Activated naive CD4-positive, alpha-beta T cell treated with anti-CD3 and anti-CD28 coated beads, Interleukin-2, amount 10 ng/mL, durations not matched to agents 7 days and 5 days (primary cell): ENCODE measurements at regions not wholly inside any gene's neighbourhood (a gene's known extent, or its start where the extent isn't known, plus 50 kb on each side); places are given as distances from the start of the nearest gene placed in this dataset.

Experiments used
- CTCF ChIA-PET: fragments of 350-600 bp; sonication (Branson Sonifier 250); formaldehyde crosslinking; loops from one replicate; lab custom pipeline; 2021; ENCODE audit warnings: antibody characterized with exemption; lab: Charles Lee
- DNase-seq: peaks from one replicate; pipeline ENCODE4 v3.0.0-alpha.2; 2020
- H3K27ac Mint-ChIP-seq: one replicate; pipeline ENCODE4 v1.8.0; 2021; ENCODE audit warnings: mild to moderate bottlenecking, moderate library complexity, mixed read lengths
- H3K27me3 Mint-ChIP-seq: one replicate; pipeline ENCODE4 v1.8.0; 2021; ENCODE audit warnings: mild to moderate bottlenecking, mixed read lengths
- H3K36me3 Mint-ChIP-seq: one replicate; pipeline ENCODE4 v1.8.0; 2021; ENCODE audit warnings: mixed read lengths
- H3K4me1 Mint-ChIP-seq: one replicate; pipeline ENCODE4 v1.8.0; 2021; ENCODE audit warnings: mixed read lengths
- H3K4me3 Mint-ChIP-seq: one replicate; pipeline ENCODE4 v1.8.0; 2021; ENCODE audit warnings: mild to moderate bottlenecking, moderate library complexity, mixed read lengths
- H3K9me3 Mint-ChIP-seq: one replicate; pipeline ENCODE4 v1.8.0; 2021; ENCODE audit warnings: mixed read lengths

GRCh38 chr3:180092889-180093288, 56.2 kb upstream of the PEX5L start:
- H3K27ac Mint-ChIP-seq = no peak overlapping the region
- CTCF ChIA-PET = no interaction called here
- H3K36me3 Mint-ChIP-seq = no peaks in the 10 kb centered on the region
- H3K4me3 Mint-ChIP-seq = no peak overlapping the region
- H3K4me1 Mint-ChIP-seq = no peaks in the 10 kb centered on the region
- H3K9me3 Mint-ChIP-seq = no peaks in the 10 kb centered on the region
- H3K27me3 Mint-ChIP-seq = no peaks in the 10 kb centered on the region
- no peak for DNase-seq

- Mint-ChIP-seq H3K4me1 (no peaks in the 10 kb centered on the region), H3K9me3 (no peaks in the 10 kb centered on the region), H3K27ac (no peak overlapping the region), H3K4me3 (no peak overlapping the region), H3K27me3 (no peaks in the 10 kb centered on the region), H3K36me3 (no peaks in the 10 kb centered on the region)
- CTCF ChIA-PET = no interaction called here
- DNase-seq = no peak
Measured at GRCh38 chr3:180093535-180093934, 56.8 kb upstream of the PEX5L start.

DNA sequence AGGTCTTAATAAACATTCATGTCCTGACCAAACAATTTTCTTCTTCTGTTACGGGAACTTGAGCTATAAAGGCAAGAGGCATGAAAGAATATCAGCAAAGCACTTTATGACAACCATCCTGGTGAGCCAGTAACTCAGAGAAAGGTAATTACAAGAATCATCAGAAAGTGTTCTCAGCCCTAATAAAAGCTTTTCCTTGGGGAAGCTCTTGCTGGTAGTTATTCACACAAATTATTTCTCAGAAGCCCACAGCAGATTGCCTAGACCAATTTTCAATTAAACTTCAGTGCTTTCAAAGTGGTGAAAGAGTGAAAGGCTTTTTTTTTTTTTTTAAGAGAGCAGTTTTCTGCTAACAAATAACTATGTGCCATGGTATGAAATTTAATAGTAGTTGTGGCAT, 60.9 kb upstream of the PEX5L start:
- H3K9me3 Mint-ChIP-seq = no peaks in the 10 kb centered on the region
- no peaks in the 10 kb centered on the region for H3K4me1 Mint-ChIP-seq
- H3K4me3 Mint-ChIP-seq = no peak overlapping the region
- DNase-seq = no peak
- no peak overlapping the region for H3K27ac Mint-ChIP-seq
- H3K36me3 Mint-ChIP-seq = no peaks in the 10 kb centered on the region
- CTCF ChIA-PET = no interaction called here
- no peaks in the 10 kb centered on the region for H3K27me3 Mint-ChIP-seq

GRCh38 chr3:180102134-180102533, 65.4 kb upstream of the PEX5L start:
- CTCF ChIA-PET = no interaction called here

DNA sequence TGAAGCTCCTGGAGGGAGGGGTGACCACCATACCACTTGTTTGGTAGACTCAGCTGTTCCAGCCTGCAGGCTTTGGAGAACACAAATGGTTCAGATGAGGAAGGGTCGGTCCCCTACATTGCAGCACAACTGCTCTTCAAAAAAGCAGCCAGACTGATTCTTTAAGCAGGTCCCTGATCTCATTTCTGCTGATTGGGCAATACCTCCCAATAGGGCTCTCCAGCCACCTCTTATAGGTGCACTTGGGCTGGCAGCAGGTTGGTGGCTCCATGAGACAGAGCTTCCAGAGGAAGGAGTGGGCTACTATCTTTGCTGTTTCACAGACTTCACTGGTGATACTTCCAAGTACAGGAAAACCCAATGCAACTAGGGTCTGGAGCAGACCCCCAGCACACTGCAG, 65.9 kb upstream of the PEX5L start:
- Mint-ChIP-seq H3K36me3 (no peaks in the 10 kb centered on the region), H3K27me3 (no peaks in the 10 kb centered on the region), H3K4me3 (no peak overlapping the region), H3K9me3 (no peaks in the 10 kb centered on the region), H3K27ac (no peak overlapping the region), H3K4me1 (no peaks in the 10 kb centered on the region)
- CTCF ChIA-PET = no interaction called here
- no peak for DNase-seq

More at GRCh38 chr3:180102134-180102533, 65.4 kb upstream of the PEX5L start:
- H3K27ac Mint-ChIP-seq = no peak overlapping the region
- H3K27me3 Mint-ChIP-seq = no peaks in the 10 kb centered on the region
- H3K4me1 Mint-ChIP-seq = no peaks in the 10 kb centered on the region
- H3K36me3 Mint-ChIP-seq = no peaks in the 10 kb centered on the region
- no peaks in the 10 kb centered on the region for H3K9me3 Mint-ChIP-seq
- H3K4me3 Mint-ChIP-seq = no peak overlapping the region
- no peak for DNase-seq

- no peak for DNase-seq
- H3K4me1 Mint-ChIP-seq = no peaks in the 10 kb centered on the region
- CTCF ChIA-PET = interaction anchor here (1.6 kb wide), 1 partner anchor 14 kb away, joined by 3 read pairs; no protein-coding TSS in a partner anchor
- H3K9me3 Mint-ChIP-seq = no peaks in the 10 kb centered on the region
- H3K36me3 Mint-ChIP-seq = no peaks in the 10 kb centered on the region
- no peaks in the 10 kb centered on the region for H3K27me3 Mint-ChIP-seq
- no peak overlapping the region for H3K27ac Mint-ChIP-seq
- no peak overlapping the region for H3K4me3 Mint-ChIP-seq
Measured at GRCh38 chr3:180116203-180116602, 79.5 kb upstream of the PEX5L start.

- Mint-ChIP-seq H3K27me3 (no peaks in the 10 kb centered on the region), H3K27ac (no peak overlapping the region), H3K4me3 (no peak overlapping the region), H3K9me3 (no peaks in the 10 kb centered on the region), H3K4me1 (no peaks in the 10 kb centered on the region), H3K36me3 (no peaks in the 10 kb centered on the region)
- CTCF ChIA-PET = interaction anchor here (1.6 kb wide), 1 partner anchor 14 kb away, joined by 3 read pairs; no protein-coding TSS in a partner anchor
- no peak for DNase-seq
Measured at GRCh38 chr3:180116658-180117057, 79.9 kb upstream of the PEX5L start.

- CTCF ChIA-PET = no interaction called here
- no peaks in the 10 kb centered on the region for H3K27me3 Mint-ChIP-seq
- no peaks in the 10 kb centered on the region for H3K9me3 Mint-ChIP-seq
- H3K36me3 Mint-ChIP-seq = no peaks in the 10 kb centered on the region
- no peaks in the 10 kb centered on the region for H3K4me1 Mint-ChIP-seq
- H3K4me3 Mint-ChIP-seq = no peak overlapping the region
- DNase-seq = no peak
- H3K27ac Mint-ChIP-seq = no peak overlapping the region
Measured at GRCh38 chr3:180117381-180118163, 80.8 kb upstream of the PEX5L start.

DNA sequence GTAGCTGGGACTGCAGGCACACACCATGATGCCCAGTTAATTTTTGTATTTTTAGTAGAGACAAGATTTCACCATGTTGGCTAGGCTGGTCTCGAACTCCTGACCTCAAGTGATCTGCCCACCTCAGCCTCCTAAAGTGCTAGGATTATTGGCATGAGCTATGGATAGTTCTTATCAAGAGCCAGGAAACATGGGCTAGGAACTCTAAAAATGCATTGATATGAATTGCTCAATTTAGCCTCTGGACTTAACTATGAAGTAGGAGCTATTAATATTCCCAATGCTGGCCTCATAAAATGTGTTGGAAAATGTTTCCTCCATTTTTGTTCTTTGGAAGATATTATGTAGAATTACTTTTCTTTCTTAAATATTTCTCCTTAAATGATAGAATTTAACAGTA, 82.8 kb upstream of the PEX5L start:
- Mint-ChIP-seq H3K36me3 (no peaks in the 10 kb centered on the region), H3K9me3 (peaks cover 2% of the 10 kb centered on the region), H3K4me3 (no peak overlapping the region), H3K27ac (no peak overlapping the region), H3K27me3 (no peaks in the 10 kb centered on the region), H3K4me1 (no peaks in the 10 kb centered on the region)
- no peak for DNase-seq
- CTCF ChIA-PET = no interaction called here

- H3K36me3 Mint-ChIP-seq = no peaks in the 10 kb centered on the region
- no peak for DNase-seq
- H3K9me3 Mint-ChIP-seq = peaks cover 5% of the 10 kb centered on the region
- no peaks in the 10 kb centered on the region for H3K4me1 Mint-ChIP-seq
- no peak overlapping the region for H3K27ac Mint-ChIP-seq
- H3K4me3 Mint-ChIP-seq = no peak overlapping the region
- CTCF ChIA-PET = no interaction called here
- H3K27me3 Mint-ChIP-seq = no peaks in the 10 kb centered on the region
Measured at GRCh38 chr3:180123928-180124327, 87.2 kb upstream of the PEX5L start.

- no peaks in the 10 kb centered on the region for H3K4me1 Mint-ChIP-seq
- no peaks in the 10 kb centered on the region for H3K36me3 Mint-ChIP-seq
- CTCF ChIA-PET = no interaction called here
- H3K4me3 Mint-ChIP-seq = no peak overlapping the region
- no peak overlapping the region for H3K27ac Mint-ChIP-seq
- no peaks in the 10 kb centered on the region for H3K27me3 Mint-ChIP-seq
- no peak for DNase-seq
- no peaks in the 10 kb centered on the region for H3K9me3 Mint-ChIP-seq
Measured at GRCh38 chr3:180131169-180131568, 94.4 kb upstream of the PEX5L start.

- Mint-ChIP-seq H3K9me3 (peaks cover 2% of the 10 kb centered on the region), H3K36me3 (no peaks in the 10 kb centered on the region), H3K27ac (no peak overlapping the region), H3K27me3 (no peaks in the 10 kb centered on the region), H3K4me1 (no peaks in the 10 kb centered on the region), H3K4me3 (no peak overlapping the region)
- CTCF ChIA-PET = no interaction called here
- no peak for DNase-seq
Measured at GRCh38 chr3:180135101-180135500, 98.4 kb upstream of the PEX5L start.

- Mint-ChIP-seq H3K36me3 (no peaks in the 10 kb centered on the region), H3K27me3 (no peaks in the 10 kb centered on the region), H3K4me3 (no peak overlapping the region), H3K9me3 (peaks cover 2% of the 10 kb centered on the region), H3K4me1 (no peaks in the 10 kb centered on the region), H3K27ac (no peak overlapping the region)
- no peak for DNase-seq
- CTCF ChIA-PET = no interaction called here
Measured at GRCh38 chr3:180138871-180139270, 102.1 kb upstream of the PEX5L start.

GRCh38 chr3:180142041-180142440, 105.3 kb upstream of the PEX5L start:
- no peaks in the 10 kb centered on the region for H3K36me3 Mint-ChIP-seq
- no peaks in the 10 kb centered on the region for H3K27me3 Mint-ChIP-seq
- no peak for DNase-seq
- CTCF ChIA-PET = no interaction called here
- H3K4me1 Mint-ChIP-seq = no peaks in the 10 kb centered on the region
- peaks cover 2% of the 10 kb centered on the region for H3K9me3 Mint-ChIP-seq
- no peak overlapping the region for H3K4me3 Mint-ChIP-seq
- no peak overlapping the region for H3K27ac Mint-ChIP-seq

DNA sequence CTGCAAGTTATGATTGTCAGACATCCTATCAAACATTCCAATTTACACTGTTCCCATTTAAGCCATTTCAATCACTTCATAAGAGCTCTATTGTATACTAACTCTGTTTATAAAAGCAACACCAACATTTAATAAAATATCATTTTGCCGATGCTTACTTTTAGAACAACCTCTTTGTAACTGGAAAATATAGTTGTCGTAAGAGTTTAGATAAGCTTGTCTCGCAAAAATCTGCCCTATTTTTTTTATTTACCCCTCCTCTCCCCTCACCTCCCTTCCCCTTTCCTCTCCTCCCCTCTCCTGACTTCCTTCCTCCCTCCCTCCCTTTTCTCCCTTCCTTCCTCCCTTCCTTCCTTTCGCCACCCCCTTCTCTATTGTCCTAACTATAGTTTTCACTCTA, 105.7 kb upstream of the PEX5L start:
- H3K4me1 Mint-ChIP-seq = no peaks in the 10 kb centered on the region
- CTCF ChIA-PET = no interaction called here
- no peaks in the 10 kb centered on the region for H3K36me3 Mint-ChIP-seq
- H3K27me3 Mint-ChIP-seq = no peaks in the 10 kb centered on the region
- DNase-seq = no peak
- H3K27ac Mint-ChIP-seq = no peak overlapping the region
- peaks cover 2% of the 10 kb centered on the region for H3K9me3 Mint-ChIP-seq
- no peak overlapping the region for H3K4me3 Mint-ChIP-seq
